ENCODE measurements at regions not wholly inside any gene's neighbourhood (a gene's known extent, or its start where the extent isn't known, plus 50 kb on each side); places are given as distances from the start of the nearest gene placed in this dataset.

- TF ChIP-seq EP300 (IDR thresholded peaks at IDR 0.05; ENCODE audit: borderline replicate concordance) (no peak), USF1 (IDR thresholded peaks at IDR 0.05) (no peak), YY1 (IDR thresholded peaks at IDR 0.05; ENCODE audit: low read depth) (no peak), CEBPB (IDR thresholded peaks at IDR 0.05) (no peak), CREB1 (IDR thresholded peaks at IDR 0.05; ENCODE audit: low read depth) (no peak), MAX (IDR thresholded peaks at IDR 0.05) (no peak), RAD21 (IDR thresholded peaks at IDR 0.05; ENCODE audit: low read depth) (no peak), TAF1 (IDR thresholded peaks at IDR 0.05; ENCODE audit: low read depth) (no peak), NFIC (IDR thresholded peaks at IDR 0.05) (no peak), EGR1 (IDR thresholded peaks at IDR 0.05) (no peak), TEAD4 (IDR thresholded peaks at IDR 0.05) (no peak)
These were observed 617.1 kb downstream of the NR2F2 start for GRCh38 chr15:96947296-96948229.
